GM12878 (cell line): ENCODE measurements at regions not wholly inside any gene's neighbourhood (a gene's known extent, or its start where the extent isn't known, plus 50 kb on each side); places are given as distances from the start of the nearest gene placed in this dataset.

Experiments used
- ATAC-seq: fragments of 200-7000 bp; cut with Tn5 transposase; 3 replicates; pipeline ENCODE4 v1.9.1; 2020; ENCODE audit warnings: mild to moderate bottlenecking, moderate library complexity
- BruUV-seq: library from RNA; stranded (reverse); fragments of 400-500 nt; replicated peaks from 2 replicates; lab custom pipeline; 2021; lab: Mats Ljungman, UMichigan
- CTCF ChIA-PET: fragments of 300-600 bp; sonication (Branson Sonifier 250); formaldehyde crosslinking; extraction: SDS; loops from one replicate; lab custom pipeline; 2021; ENCODE audit warnings: inconsistent platforms; lab: Yijun Ruan, JAX
- POLR2A ChIA-PET: fragments of 350-600 bp; formaldehyde crosslinking; extraction: SDS; loops from one replicate; lab custom pipeline; 2021; ENCODE audit warnings: inconsistent platforms; lab: Charles Lee
- RAD21 ChIA-PET: fragments of 300-600 bp; sonication (Branson Sonifier 250); formaldehyde crosslinking; loops from one replicate; lab custom pipeline; 2023; ENCODE audit warnings: antibody characterized with exemption; ENCODE audit not compliant: unreplicated experiment; lab: Charles Lee
- SMC1A ChIA-PET: fragments of 300-600 bp; sonication (Branson Sonifier 250); formaldehyde crosslinking; loops from one replicate; lab custom pipeline; 2023; ENCODE audit not compliant: unreplicated experiment, uncharacterized antibody; lab: Charles Lee
- DNase-seq: peaks from one replicate; pipeline ENCODE4 v3.0.0-alpha.2; 2011; ENCODE audit warnings: low read depth, low spot score
- FAIRE-seq: peaks from 3 replicates; lab custom pipeline; 2011; peaks lifted over from hg19 to GRCh38; lab: Jason Lieb, UNC
- H2AFZ ChIP-seq: 2 replicates; pipeline ENCODE4 v1.6.0; 2011; ENCODE audit warnings: low read depth, low read length, control low read depth; ENCODE audit not compliant: control insufficient read depth
- H3K27ac ChIP-seq: 2 replicates; pipeline ENCODE4 v1.5.1; 2011; ENCODE audit warnings: control low read depth; ENCODE audit not compliant: control insufficient read depth, insufficient read depth
- H3K27me3 ChIP-seq, 2 experiments: replicated peaks in 1 of 2; 2 replicates each; pipeline versions ENCODE4 v1.6.0 to v1.6.1; 2011; ENCODE audit warnings: low read length in 1 of 2; ENCODE audit not compliant: control insufficient read depth in 2 of 2, insufficient read depth in 2 of 2
- H3K36me3 ChIP-seq, 2 experiments: 2 replicates each; pipeline ENCODE4 v1.5.1; 2011; ENCODE audit warnings: low read length in 1 of 2; ENCODE audit not compliant: control insufficient read depth in 2 of 2, insufficient read depth in 2 of 2
- H3K4me1 ChIP-seq: 2 replicates; pipeline ENCODE4 v1.6.1; 2011; ENCODE audit warnings: mild to moderate bottlenecking, low read length, moderate library complexity, mixed read lengths; ENCODE audit not compliant: control insufficient read depth, insufficient read depth
- H3K4me2 ChIP-seq: 2 replicates; pipeline ENCODE4 v1.6.0; 2011; ENCODE audit warnings: control low read depth; ENCODE audit not compliant: control insufficient read depth, insufficient read depth
- H3K4me3 ChIP-seq: fragments of 200-600 bp; sonication (generic); 2 replicates; pipeline ENCODE4 v1.5.1; 2016
- H3K79me2 ChIP-seq: 2 replicates; pipeline ENCODE4 v1.6.0; 2011; ENCODE audit warnings: low read length; ENCODE audit not compliant: control insufficient read depth, insufficient read depth
- H3K9ac ChIP-seq: 2 replicates; pipeline ENCODE4 v1.8.0; 2011; ENCODE audit warnings: low read length, control low read depth, mixed read lengths; ENCODE audit not compliant: control insufficient read depth, insufficient read depth
- H3K9me3 ChIP-seq: replicated peaks from 3 replicates; pipeline ENCODE4 v1.5.1; 2011; ENCODE audit warnings: mild to moderate bottlenecking, low read length; ENCODE audit not compliant: control insufficient read depth, insufficient read depth
- H4K20me1 ChIP-seq: 2 replicates; pipeline ENCODE4 v1.6.0; 2011; ENCODE audit not compliant: control insufficient read depth, insufficient read depth
- ASH2L ChIP-seq: fragments of 300-600, 200-600 bp; sonication (generic); IDR thresholded peaks from 2 replicates; pipeline ENCODE4 v1.6.1; 2017; ENCODE audit warnings: low read depth, mild to moderate bottlenecking, borderline replicate concordance
- BRCA1 ChIP-seq: IDR thresholded peaks from 2 replicates; pipeline ENCODE4 v1.6.1; 2011; ENCODE audit warnings: low read depth, low read length, improper control_type of control experiment
- FOXM1 ChIP-seq: IDR thresholded peaks from 2 replicates; pipeline ENCODE4 v1.6.1; 2012; ENCODE audit warnings: low read depth, mild to moderate bottlenecking, inconsistent platforms, low read length, moderate library complexity
- PAX5 ChIP-seq: IDR thresholded peaks from 2 replicates; pipeline ENCODE4 v1.6.1; 2011; ENCODE audit warnings: low read depth, low read length, borderline replicate concordance
- POLR2AphosphoS5 ChIP-seq: IDR thresholded peaks from 2 replicates; pipeline ENCODE4 v1.6.1; 2011; ENCODE audit warnings: mild to moderate bottlenecking, low read length, inconsistent platforms
- ZNF24 ChIP-seq: fragments of 450-650 bp; IDR thresholded peaks from 2 replicates; pipeline ENCODE4 v1.6.1; 2017; ENCODE audit warnings: antibody characterized with exemption, mild to moderate bottlenecking
- WGBS: methylation state at CpG from one replicate; pipeline ENCODE4 v1.1.6; 2016; ENCODE audit warnings: low lambda C conversion rate; ENCODE audit not compliant: insufficient replicate concordance, insufficient coverage; ENCODE audit errors: missing lambda C conversion rate; 5-methylcytosine and 5-hydroxymethylcytosine counted together
- in situ Hi-C: fragments of 300-500 bp; cut with MboI; formaldehyde crosslinking; loops from 9 replicates; pipeline ENCODE4 v1.14.3; 2018; ENCODE audit warnings: mixed read lengths
- intact Hi-C: fragments of 100-400 bp; cut with micrococcal nuclease; formaldehyde crosslinking; loops from one replicate; pipeline ENCODE4 v1.14.2; 2022; ENCODE audit not compliant: unreplicated experiment
- TF ChIP-seq, protein P1 (sequence below): fragments of 450-650 bp; formaldehyde crosslinking; IDR thresholded peaks from 2 replicates; pipeline ENCODE4 v1.5.0; 2022; ENCODE audit warnings: mild to moderate bottlenecking, missing genetic modification characterization

DNA sequence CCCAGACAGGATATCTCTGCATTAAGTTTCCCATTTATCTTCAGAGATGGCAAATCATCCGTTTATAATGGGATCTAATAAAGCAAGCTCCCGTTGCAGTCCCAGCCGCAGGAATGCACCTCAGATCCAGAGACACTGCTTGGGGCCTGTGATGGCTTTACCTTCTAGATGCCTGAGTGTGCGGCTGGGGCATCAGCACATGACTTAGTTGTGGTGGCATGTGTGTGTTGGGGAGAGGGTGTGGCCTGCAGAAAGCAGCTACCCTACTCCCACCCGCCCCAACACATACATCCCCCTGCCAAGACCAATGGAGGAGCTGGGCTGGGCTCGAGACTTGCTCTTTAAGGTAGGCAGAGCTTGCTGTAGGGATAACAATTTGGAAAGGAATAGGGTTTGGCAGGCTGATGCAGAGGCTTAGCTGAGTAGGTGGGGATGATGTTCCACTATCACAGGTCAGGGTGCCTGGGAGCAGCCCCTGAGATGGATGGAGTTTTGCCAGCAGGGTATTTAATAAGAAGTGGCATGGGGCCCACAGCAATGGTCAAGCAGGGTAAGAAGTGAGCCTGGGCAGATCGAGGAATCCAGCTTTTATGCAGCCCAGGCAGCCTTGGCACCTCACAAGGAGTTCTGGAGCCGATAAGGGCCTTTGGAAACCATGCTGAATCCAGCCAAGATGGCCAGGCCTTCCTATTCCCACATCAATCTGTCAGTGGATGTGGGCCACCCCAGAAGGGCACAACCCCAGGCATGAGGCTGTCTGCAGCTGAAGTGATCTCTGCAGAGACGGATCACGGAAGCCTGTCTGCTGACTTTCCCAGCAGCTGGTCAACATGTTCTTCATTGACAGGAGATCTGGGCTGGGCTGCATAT lies 601.3 kb downstream of the BUD13 start:
- TF ChIP-seq, protein P1, sequence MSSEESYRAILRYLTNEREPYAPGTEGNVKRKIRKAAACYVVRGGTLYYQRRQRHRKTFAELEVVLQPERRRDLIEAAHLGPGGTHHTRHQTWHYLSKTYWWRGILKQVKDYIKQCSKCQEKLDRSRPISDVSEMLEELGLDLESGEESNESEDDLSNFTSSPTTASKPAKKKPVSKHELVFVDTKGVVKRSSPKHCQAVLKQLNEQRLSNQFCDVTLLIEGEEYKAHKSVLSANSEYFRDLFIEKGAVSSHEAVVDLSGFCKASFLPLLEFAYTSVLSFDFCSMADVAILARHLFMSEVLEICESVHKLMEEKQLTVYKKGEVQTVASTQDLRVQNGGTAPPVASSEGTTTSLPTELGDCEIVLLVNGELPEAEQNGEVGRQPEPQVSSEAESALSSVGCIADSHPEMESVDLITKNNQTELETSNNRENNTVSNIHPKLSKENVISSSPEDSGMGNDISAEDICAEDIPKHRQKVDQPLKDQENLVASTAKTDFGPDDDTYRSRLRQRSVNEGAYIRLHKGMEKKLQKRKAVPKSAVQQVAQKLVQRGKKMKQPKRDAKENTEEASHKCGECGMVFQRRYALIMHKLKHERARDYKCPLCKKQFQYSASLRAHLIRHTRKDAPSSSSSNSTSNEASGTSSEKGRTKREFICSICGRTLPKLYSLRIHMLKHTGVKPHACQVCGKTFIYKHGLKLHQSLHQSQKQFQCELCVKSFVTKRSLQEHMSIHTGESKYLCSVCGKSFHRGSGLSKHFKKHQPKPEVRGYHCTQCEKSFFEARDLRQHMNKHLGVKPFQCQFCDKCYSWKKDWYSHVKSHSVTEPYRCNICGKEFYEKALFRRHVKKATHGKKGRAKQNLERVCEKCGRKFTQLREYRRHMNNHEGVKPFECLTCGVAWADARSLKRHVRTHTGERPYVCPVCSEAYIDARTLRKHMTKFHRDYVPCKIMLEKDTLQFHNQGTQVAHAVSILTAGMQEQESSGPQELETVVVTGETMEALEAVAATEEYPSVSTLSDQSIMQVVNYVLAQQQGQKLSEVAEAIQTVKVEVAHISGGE (CRISPR knock-in tag): no peak
- TF ChIP-seq FOXM1 (no peak), POLR2AphosphoS5 (no peak), PAX5 (no peak), BRCA1 (no peak), ASH2L (no peak), ZNF24 (no peak)
- Histone ChIP-seq H3K27me3 (no peaks in the 10 kb centered on the region), H3K36me3 (no peaks in the 10 kb centered on the region), H2AFZ (no peak overlapping the region), H3K27ac (no peak overlapping the region), H3K4me3 (no peak overlapping the region), H3K4me1 (no peaks in the 10 kb centered on the region), H3K79me2 (no peaks in the 10 kb centered on the region), H4K20me1 (no peaks in the 10 kb centered on the region), H3K9me3 (no peaks in the 10 kb centered on the region), H3K9ac (no peak overlapping the region), H3K4me2 (no peak overlapping the region)
- ATAC-seq (no peak), FAIRE-seq (no peak), DNase-seq (no peak)
- RAD21 ChIA-PET: interaction anchor here (0.5 kb wide), 1 partner anchor 14 kb away, joined by 3 read pairs; no protein-coding TSS in a partner anchor
- BruUV-seq: no TSS peak
- WGBS: 15% methylated on average over 10 of the region's 10 CpGs
- POLR2A ChIA-PET: no interaction called here
- SMC1A ChIA-PET: no interaction called here
- CTCF ChIA-PET: interaction anchor here (0.6 to 1.8 kb wide), 6 partner anchors 40 to 847 kb away, joined by 3 to 5 read pairs (median 4); no protein-coding TSS in a partner anchor
- intact Hi-C loops (no loop called here), in situ Hi-C loops (no loop called here)
